Colon (tissue), 2 donors: ENCODE measurements at regions not wholly inside any gene's neighbourhood (a gene's known extent, or its start where the extent isn't known, plus 50 kb on each side); places are given as distances from the start of the nearest gene placed in this dataset.
"Not testable (repeated sequence)": the region's sequence is repeated elsewhere in the genome, so short reads cannot be mapped to it uniquely, and the experiment has no call there.

Source experiments
- FAIRE-seq: peaks from 2 replicates; lab custom pipeline; 2012; peaks lifted over from hg19 to GRCh38; lab: Jason Lieb, UNC
- donor health status: control.
- donor health status: control.

- no peak for FAIRE-seq
Observed at GRCh38 chr5:130724658-130725057, 440.4 kb downstream of the HINT1 start.

GRCh38 chr5:130720355-130720754, 444.7 kb downstream of the HINT1 start:
- no peak for FAIRE-seq

GRCh38 chr5:130715541-130715940, 449.5 kb downstream of the HINT1 start:
- no peak for FAIRE-seq

GRCh38 chr5:130714200-130714599, 450.9 kb downstream of the HINT1 start:
- no peak for FAIRE-seq

- no peak for FAIRE-seq
Observed at GRCh38 chr5:130712324-130712723, 452.7 kb downstream of the HINT1 start.

GRCh38 chr5:130710596-130710995, 454.5 kb downstream of the HINT1 start:
- no peak for FAIRE-seq

GRCh38 chr5:130708754-130709153, 456.3 kb downstream of the HINT1 start:
- no peak for FAIRE-seq

- FAIRE-seq = no peak
Observed at GRCh38 chr5:130706696-130707095, 458.4 kb downstream of the HINT1 start.

- FAIRE-seq = no peak
Observed at GRCh38 chr5:130705368-130705767, 459.7 kb downstream of the HINT1 start.

- no peak for FAIRE-seq
Observed at GRCh38 chr5:130693509-130693908, 471.5 kb downstream of the HINT1 start.

- FAIRE-seq = no peak
Observed at GRCh38 chr5:130692770-130693169, 472.3 kb downstream of the HINT1 start.

- FAIRE-seq = no peak
Observed at GRCh38 chr5:130689831-130690230, 475.2 kb downstream of the HINT1 start.

GRCh38 chr5:130687085-130687733, 477.8 kb downstream of the HINT1 start:
- FAIRE-seq = no peak

- no peak for FAIRE-seq
Observed at GRCh38 chr5:130678637-130679036, 486.4 kb downstream of the HINT1 start.

- no peak for FAIRE-seq
Observed at GRCh38 chr5:130666462-130666861, 498.6 kb downstream of the HINT1 start.

GRCh38 chr5:130652176-130652575, 512.9 kb downstream of the HINT1 start:
- no peak for FAIRE-seq

GRCh38 chr5:130651440-130651839, 513.6 kb downstream of the HINT1 start:
- FAIRE-seq = no peak

GRCh38 chr5:130643321-130643720, 521.7 kb downstream of the HINT1 start:
- FAIRE-seq = no peak

GRCh38 chr5:130642461-130642860, 522.6 kb downstream of the HINT1 start:
- no peak for FAIRE-seq

GRCh38 chr5:130627145-130627544, 537.9 kb downstream of the HINT1 start:
- peak; percentile 66 for FAIRE-seq

- FAIRE-seq = no peak
Observed at GRCh38 chr5:130624805-130625204, 540.3 kb downstream of the HINT1 start.

- no peak for FAIRE-seq
Observed at GRCh38 chr5:130616161-130616560, 548.9 kb downstream of the HINT1 start.

- FAIRE-seq = no peak
Observed at GRCh38 chr5:130605234-130605633, 559.8 kb downstream of the HINT1 start.

- FAIRE-seq = not testable (repeated sequence)
Observed at GRCh38 chr5:130596647-130597046, 568.4 kb downstream of the HINT1 start.

- no peak for FAIRE-seq
Observed at GRCh38 chr5:130580264-130580663, 584.8 kb downstream of the HINT1 start.
